PC-9 (cell line): ENCODE measurements at regions not wholly inside any gene's neighbourhood (a gene's known extent, or its start where the extent isn't known, plus 50 kb on each side); places are given as distances from the start of the nearest gene placed in this dataset.

Experiments used
- BruUV-seq: library from RNA; stranded (reverse); fragments of 400-500 nt; replicated peaks from 2 replicates; lab custom pipeline; 2021; lab: Mats Ljungman, UMichigan
- CTCF ChIA-PET: fragments of 300-600 bp; sonication (Branson Sonifier 250); formaldehyde crosslinking; loops from one replicate; lab custom pipeline; 2022; ENCODE audit warnings: antibody characterized with exemption; lab: Charles Lee
- POLR2A ChIA-PET: fragments of 300-600 bp; sonication (Branson Sonifier 250); formaldehyde crosslinking; loops from one replicate; lab custom pipeline; 2022; ENCODE audit warnings: antibody characterized with exemption; ENCODE audit not compliant: unreplicated experiment; lab: Charles Lee
- DNase-seq, 2 experiments: peaks; one replicate each; pipeline versions ENCODE4 v3.0.0 to v3.0.0-alpha.2; 2015 to 2022; ENCODE audit warnings: mixed read lengths in 1 of 2
- H2AFZ ChIP-seq: fragments of 200-600 bp; sonication (generic); 2 replicates; pipeline ENCODE4 v1.8.1; 2017; ENCODE audit warnings: antibody characterized with exemption
- H3F3A ChIP-seq: fragments of 200-600 bp; sonication (generic); 2 replicates; pipeline ENCODE4 v1.8.1; 2017; ENCODE audit warnings: antibody characterized with exemption, mild to moderate bottlenecking, low read depth; ENCODE audit not compliant: insufficient read depth
- H3K27ac ChIP-seq: fragments of 200-600 bp; sonication (generic); 2 replicates; pipeline ENCODE4 v1.6.1; 2016; ENCODE audit warnings: mixed run types
- H3K27me3 ChIP-seq: fragments of 200-600 bp; sonication (generic); 2 replicates; pipeline ENCODE4 v1.6.1; 2016; ENCODE audit warnings: low read depth, mixed run types; ENCODE audit not compliant: insufficient read depth
- H3K36me3 ChIP-seq: fragments of 200-600 bp; sonication (generic); 2 replicates; pipeline ENCODE4 v1.6.1; 2016; ENCODE audit warnings: low read depth, mixed run types
- H3K4me1 ChIP-seq: fragments of 200-600 bp; sonication (generic); replicated peaks from 2 replicates; pipeline ENCODE4 v1.6.1; 2016; ENCODE audit warnings: mixed run types; ENCODE audit not compliant: insufficient read depth
- H3K4me2 ChIP-seq: fragments of 200-600 bp; sonication (generic); 2 replicates; pipeline ENCODE4 v1.6.1; 2017; ENCODE audit warnings: mixed run types
- H3K4me3 ChIP-seq: fragments of 200-600 bp; sonication (generic); 2 replicates; pipeline ENCODE4 v1.6.1; 2016; ENCODE audit warnings: mixed run types
- H3K79me2 ChIP-seq: fragments of 200-600 bp; sonication (generic); 2 replicates; pipeline ENCODE4 v1.6.1; 2017; ENCODE audit warnings: low read depth, mixed run types
- H3K9me2 ChIP-seq: fragments of 200-600 bp; sonication (generic); 2 replicates; pipeline ENCODE4 v1.8.1; 2017; ENCODE audit warnings: mild to moderate bottlenecking; ENCODE audit not compliant: insufficient read depth
- H3K9me3 ChIP-seq: fragments of 200-600 bp; sonication (generic); 2 replicates; pipeline ENCODE4 v1.8.1; 2016; ENCODE audit warnings: low read depth; ENCODE audit not compliant: insufficient read depth
- H4K20me1 ChIP-seq: fragments of 200-600 bp; sonication (generic); 2 replicates; pipeline ENCODE4 v1.8.1; 2017; ENCODE audit not compliant: insufficient read depth
- EZH2 ChIP-seq: fragments of 200-600 bp; sonication (generic); IDR thresholded peaks from 2 replicates; pipeline ENCODE4 v1.8.0; 2017; ENCODE audit warnings: antibody characterized with exemption, low read depth
- intact Hi-C: fragments of 100-400 bp; cut with micrococcal nuclease; formaldehyde crosslinking; loops from one replicate; pipeline ENCODE4 v1.10.0; 2022; ENCODE audit not compliant: unreplicated experiment
- TF ChIP-seq, protein P1 (sequence below): fragments of 200-600 bp; sonication (generic); conservative IDR thresholded peaks from 2 replicates; pipeline ENCODE4 v1.6.1; 2017; ENCODE audit warnings: mixed run types, antibody characterized with exemption, mild to moderate bottlenecking, moderate library complexity

DNA sequence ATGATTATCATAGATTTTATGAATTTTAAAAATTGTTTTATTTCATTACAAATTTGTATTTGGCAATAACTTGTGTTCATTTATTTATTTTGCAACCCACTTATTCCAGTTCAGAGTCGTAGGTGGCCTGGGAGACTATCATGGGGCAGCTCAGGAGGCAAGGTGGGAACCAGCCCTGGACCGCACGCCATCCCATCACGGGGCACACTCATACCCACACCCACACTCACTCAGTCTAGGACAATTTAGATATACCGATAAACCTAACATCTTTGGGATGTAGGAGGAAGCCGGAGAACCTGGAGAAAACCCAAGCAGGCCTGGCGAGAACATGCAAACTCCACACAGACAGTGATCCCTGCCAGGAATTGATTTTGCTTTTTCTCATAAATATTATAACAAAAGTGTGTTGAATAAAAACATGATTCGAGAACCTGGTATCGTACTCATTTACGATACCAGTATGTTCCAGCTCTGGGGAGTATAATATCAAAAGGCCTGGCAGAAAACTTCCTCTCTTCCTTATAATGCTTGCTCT is 205.3 kb downstream of the NFKBIZ start:
- CTCF ChIA-PET, result no interaction called here
- no peak overlapping the region for H3K27ac ChIP-seq
- H3K36me3 ChIP-seq, result no peaks in the 10 kb centered on the region
- H3K4me3 ChIP-seq, result no peak overlapping the region
- TF ChIP-seq, protein P1, sequence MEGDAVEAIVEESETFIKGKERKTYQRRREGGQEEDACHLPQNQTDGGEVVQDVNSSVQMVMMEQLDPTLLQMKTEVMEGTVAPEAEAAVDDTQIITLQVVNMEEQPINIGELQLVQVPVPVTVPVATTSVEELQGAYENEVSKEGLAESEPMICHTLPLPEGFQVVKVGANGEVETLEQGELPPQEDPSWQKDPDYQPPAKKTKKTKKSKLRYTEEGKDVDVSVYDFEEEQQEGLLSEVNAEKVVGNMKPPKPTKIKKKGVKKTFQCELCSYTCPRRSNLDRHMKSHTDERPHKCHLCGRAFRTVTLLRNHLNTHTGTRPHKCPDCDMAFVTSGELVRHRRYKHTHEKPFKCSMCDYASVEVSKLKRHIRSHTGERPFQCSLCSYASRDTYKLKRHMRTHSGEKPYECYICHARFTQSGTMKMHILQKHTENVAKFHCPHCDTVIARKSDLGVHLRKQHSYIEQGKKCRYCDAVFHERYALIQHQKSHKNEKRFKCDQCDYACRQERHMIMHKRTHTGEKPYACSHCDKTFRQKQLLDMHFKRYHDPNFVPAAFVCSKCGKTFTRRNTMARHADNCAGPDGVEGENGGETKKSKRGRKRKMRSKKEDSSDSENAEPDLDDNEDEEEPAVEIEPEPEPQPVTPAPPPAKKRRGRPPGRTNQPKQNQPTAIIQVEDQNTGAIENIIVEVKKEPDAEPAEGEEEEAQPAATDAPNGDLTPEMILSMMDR, result no peak
- no peak for TF ChIP-seq EZH2
- no peaks in the 10 kb centered on the region; the same call in 1 of the 2 replicates for H3F3A ChIP-seq
- POLR2A ChIA-PET, result no interaction called here
- H3K4me2 ChIP-seq, result no peak overlapping the region
- no peaks in the 10 kb centered on the region for H3K79me2 ChIP-seq
- no peaks in the 10 kb centered on the region for H4K20me1 ChIP-seq
- no peak for DNase-seq
- intact Hi-C loops, result loop anchor here (5.0 kb wide), 1 partner anchor 137 kb away; no protein-coding TSS in a partner anchor
- BruUV-seq, result no TSS peak
- no peaks in the 10 kb centered on the region for H3K27me3 ChIP-seq
- no peak overlapping the region for H2AFZ ChIP-seq
- no peaks in the 10 kb centered on the region for H3K9me2 ChIP-seq
- H3K4me1 ChIP-seq, result peaks cover 12% of the 10 kb centered on the region
- H3K9me3 ChIP-seq, result peaks cover 3% of the 10 kb centered on the region; the same call in 1 of the 2 replicates

DNA sequence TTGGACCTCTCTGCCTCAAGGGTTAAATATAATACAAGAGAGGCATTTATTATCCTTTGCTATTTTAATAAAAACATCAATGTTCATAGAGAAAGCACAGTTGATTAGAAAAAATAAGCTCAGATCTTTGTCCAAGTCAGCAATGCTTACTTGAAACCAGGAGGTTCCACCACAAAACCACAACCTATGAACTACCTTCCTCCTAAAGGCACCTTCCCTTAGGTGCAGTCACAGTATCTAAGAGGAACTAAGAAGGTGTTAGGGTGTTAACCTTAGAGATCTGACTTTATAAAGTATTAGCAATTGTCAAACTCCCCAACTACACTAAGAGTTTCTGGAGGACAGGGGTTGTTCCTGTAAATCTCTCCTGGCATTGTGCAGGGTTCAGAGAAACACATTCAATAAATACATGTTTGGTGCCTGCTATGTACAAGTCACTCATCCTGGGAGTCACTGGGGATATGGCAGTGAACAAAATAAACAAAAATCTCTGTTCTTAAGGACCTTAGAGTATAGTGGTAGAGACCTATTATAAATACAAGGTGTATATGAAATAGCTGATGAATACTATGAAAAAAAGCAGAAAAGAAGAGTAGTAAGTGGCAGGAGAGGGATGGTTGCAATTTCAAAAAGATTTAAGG is 208.6 kb downstream of the NFKBIZ start:
- H3K4me2 ChIP-seq, result no peak overlapping the region
- DNase-seq, result no peak
- ChIA-PET CTCF (interaction anchor here (1.9 kb wide), 1 partner anchor 167 kb away, joined by 4 read pairs; no protein-coding TSS in a partner anchor), POLR2A (no interaction called here)
- H3K79me2 ChIP-seq, result no peaks in the 10 kb centered on the region
- no peak for TF ChIP-seq EZH2
- H3K4me3 ChIP-seq, result no peak overlapping the region
- BruUV-seq, result no TSS peak
- no peaks in the 10 kb centered on the region for H3K9me2 ChIP-seq
- H3K36me3 ChIP-seq, result no peaks in the 10 kb centered on the region
- intact Hi-C loops, result loop anchor here (5.0 kb wide), 1 partner anchor 141 kb away; no protein-coding TSS in a partner anchor
- no peak overlapping the region for H2AFZ ChIP-seq
- peaks cover 4% of the 10 kb centered on the region; the same call in 1 of the 2 replicates for H3F3A ChIP-seq
- H3K9me3 ChIP-seq, result no peaks in the 10 kb centered on the region; the same call in 1 of the 2 replicates
- H3K27me3 ChIP-seq, result no peaks in the 10 kb centered on the region
- H3K4me1 ChIP-seq, result peaks cover 8% of the 10 kb centered on the region
- H3K27ac ChIP-seq, result no peak overlapping the region
- no peaks in the 10 kb centered on the region for H4K20me1 ChIP-seq

GRCh38 chr3:102059145-102059943 is 210.0 kb downstream of the NFKBIZ start:
- POLR2A ChIA-PET, result interaction anchor here (0.6 kb wide), 1 partner anchor 235 kb away, joined by 9 read pairs; no protein-coding TSS in a partner anchor
- H3K27ac ChIP-seq, result no peak overlapping the region

More at GRCh38 chr3:102059145-102059943, 210.0 kb downstream of the NFKBIZ start:
- no peak for DNase-seq
- intact Hi-C loops, result loop anchor here (5.0 kb wide), 1 partner anchor 142 kb away; no protein-coding TSS in a partner anchor
- Histone ChIP-seq H3K27me3 (no peaks in the 10 kb centered on the region), H3K4me2 (no peak overlapping the region), H3K4me1 (no peaks in the 10 kb centered on the region), H3K9me2 (no peaks in the 10 kb centered on the region), H3K9me3 (no peaks in the 10 kb centered on the region; the same call in 1 of the 2 replicates), H3K4me3 (no peak overlapping the region), H3K36me3 (no peaks in the 10 kb centered on the region), H2AFZ (no peak overlapping the region), H4K20me1 (no peaks in the 10 kb centered on the region), H3K79me2 (no peaks in the 10 kb centered on the region), H3F3A (0 out of 2 replicates have a peak, but pooled peaks cover 4% of the 10 kb centered on the region)
- TF ChIP-seq, protein P1, result no peak
- TF ChIP-seq EZH2, result no peak
- CTCF ChIA-PET, result interaction anchor here (0.7 to 1.9 kb wide), 2 partner anchors 166 to 789 kb away, joined by 3 to 4 read pairs; no protein-coding TSS in a partner anchor
- no TSS peak for BruUV-seq
